ENCODE measurements at regions not wholly inside any gene's neighbourhood (a gene's known extent, or its start where the extent isn't known, plus 50 kb on each side); places are given as distances from the start of the nearest gene placed in this dataset.

DNA sequence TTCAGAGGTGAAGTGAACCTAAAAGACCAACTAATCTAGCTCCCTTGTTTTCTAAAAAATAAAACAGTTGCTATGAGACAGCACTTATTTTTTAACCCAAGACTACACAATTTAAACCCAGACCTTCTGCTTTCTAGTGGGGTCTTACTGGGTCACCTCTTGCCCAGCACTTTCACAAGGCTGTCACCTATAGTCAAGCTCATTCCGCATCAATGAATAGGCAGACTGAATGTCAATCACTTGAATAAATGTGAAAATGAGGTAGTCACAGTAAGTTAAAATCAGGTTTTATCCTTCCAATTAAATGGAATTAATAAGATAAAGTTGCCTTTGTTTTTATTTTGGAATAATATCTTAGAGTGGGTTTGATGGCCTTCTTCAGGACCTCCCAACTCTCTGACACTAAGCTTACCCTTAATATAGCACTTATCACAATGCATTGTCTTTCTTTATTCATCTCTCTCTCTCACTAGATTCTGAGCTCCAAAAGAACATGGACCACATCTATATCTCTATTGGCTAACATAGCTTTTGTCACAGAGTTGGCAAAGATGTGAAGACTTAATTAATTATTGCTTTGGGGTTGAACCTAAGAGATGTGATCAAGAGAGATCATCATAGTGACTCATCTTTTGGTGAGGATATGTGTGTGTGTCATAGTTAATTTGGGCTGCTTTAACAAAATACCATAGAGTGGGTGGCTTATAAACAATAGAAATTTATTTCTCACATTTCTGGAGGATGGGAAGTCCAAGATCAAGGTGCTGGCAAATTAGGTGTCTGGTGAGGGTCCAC lies 248.7 kb upstream of the DAB1 start:
- H3K4me3 ChIP-seq (ENCODE audit: low read depth, low read length) = no peak overlapping the region
- DNase-seq (ENCODE audit: low read depth) = no peak
- no peak for TF ChIP-seq CTCF (IDR thresholded peaks at IDR 0.05; ENCODE audit: low read depth, low read length, missing control alignments)

GRCh38 chr1:57671750-57672149 lies 247.9 kb upstream of the DAB1 start:
- no peak for DNase-seq (ENCODE audit: low read depth)
- TF ChIP-seq CTCF (IDR thresholded peaks at IDR 0.05; ENCODE audit: low read depth, low read length, missing control alignments) = no peak
- H3K4me3 ChIP-seq (ENCODE audit: low read depth, low read length) = no peak overlapping the region

GRCh38 chr1:57659804-57660203 lies 235.9 kb upstream of the DAB1 start:
- DNase-seq (ENCODE audit: low read depth) = no peak
- no peak for TF ChIP-seq CTCF (IDR thresholded peaks at IDR 0.05; ENCODE audit: low read depth, low read length, missing control alignments)
- no peak overlapping the region for H3K4me3 ChIP-seq (ENCODE audit: low read depth, low read length)

DNA sequence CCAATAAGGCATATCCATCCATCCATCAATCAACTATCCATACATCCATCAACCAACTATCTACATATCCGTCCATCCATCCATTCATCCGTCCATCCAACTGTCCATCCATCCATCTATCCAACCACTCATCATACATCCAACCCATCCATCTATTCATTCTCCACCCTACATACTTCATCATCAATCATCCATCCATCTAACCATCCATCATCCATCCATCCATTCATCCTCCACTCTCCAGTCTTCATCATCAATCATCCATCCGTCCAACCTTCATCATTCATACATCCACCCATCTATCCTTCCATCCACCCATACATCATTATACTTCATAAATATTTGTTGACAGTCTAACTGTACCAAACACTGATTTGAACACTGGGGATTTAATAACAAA lies 231.3 kb upstream of the DAB1 start:
- no peak for DNase-seq (ENCODE audit: low read depth)
- no peak overlapping the region for H3K4me3 ChIP-seq (ENCODE audit: low read depth, low read length)
- no peak for TF ChIP-seq CTCF (IDR thresholded peaks at IDR 0.05; ENCODE audit: low read depth, low read length, missing control alignments)

GRCh38 chr1:57644667-57645066 lies 220.8 kb upstream of the DAB1 start:
- H3K4me3 ChIP-seq (ENCODE audit: low read depth, low read length) = no peak overlapping the region
- no peak for TF ChIP-seq CTCF (IDR thresholded peaks at IDR 0.05; ENCODE audit: low read depth, low read length, missing control alignments)
- no peak for DNase-seq (ENCODE audit: low read depth)

DNA sequence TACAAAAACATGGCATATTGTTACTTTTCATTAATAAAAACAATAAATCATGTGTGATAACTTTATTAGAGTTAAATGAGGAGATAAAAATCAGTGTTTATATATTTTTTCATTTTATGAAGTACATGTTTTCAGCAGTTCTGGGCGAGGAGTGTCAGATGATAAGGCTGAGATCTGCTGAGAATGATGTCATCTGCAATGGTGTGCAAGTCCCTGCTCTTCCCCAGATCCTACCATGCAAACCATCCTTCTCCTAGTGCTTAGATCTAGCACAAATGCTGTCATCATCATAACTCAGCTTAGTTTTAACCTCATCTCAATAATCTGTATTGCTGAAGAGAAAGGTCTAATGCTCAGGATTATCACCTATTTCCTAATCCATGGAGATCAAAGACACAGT lies 214.4 kb upstream of the DAB1 start:
- H3K4me3 ChIP-seq (ENCODE audit: low read depth, low read length) = no peak overlapping the region
- TF ChIP-seq CTCF (IDR thresholded peaks at IDR 0.05; ENCODE audit: low read depth, low read length, missing control alignments) = no peak
- DNase-seq (ENCODE audit: low read depth) = no peak

DNA sequence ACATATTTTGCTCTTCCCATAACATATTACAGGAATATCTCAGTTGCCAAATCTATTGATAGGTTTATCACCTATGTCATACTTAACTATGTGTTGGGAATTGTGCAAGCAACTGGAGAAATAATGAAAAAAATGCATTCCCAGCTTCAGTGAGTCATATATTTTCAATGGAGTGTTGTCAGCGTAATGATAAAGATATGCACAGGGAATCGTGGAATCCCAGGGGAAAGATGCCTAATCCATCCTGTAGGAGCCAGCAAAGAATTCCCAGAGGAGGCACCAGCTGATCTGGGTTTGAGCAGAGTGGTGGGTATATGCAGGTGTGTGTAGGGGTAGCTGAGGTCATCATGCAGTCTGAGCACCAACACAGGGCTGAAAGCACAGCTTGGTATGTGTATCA lies 213.3 kb upstream of the DAB1 start:
- no peak overlapping the region for H3K4me3 ChIP-seq (ENCODE audit: low read depth, low read length)
- no peak for TF ChIP-seq CTCF (IDR thresholded peaks at IDR 0.05; ENCODE audit: low read depth, low read length, missing control alignments)
- DNase-seq (ENCODE audit: low read depth) = no peak

All from GM12864 (cell line).